ENCODE measurements at regions not wholly inside any gene's neighbourhood (a gene's known extent, or its start where the extent isn't known, plus 50 kb on each side); places are given as distances from the start of the nearest gene placed in this dataset.

DNA sequence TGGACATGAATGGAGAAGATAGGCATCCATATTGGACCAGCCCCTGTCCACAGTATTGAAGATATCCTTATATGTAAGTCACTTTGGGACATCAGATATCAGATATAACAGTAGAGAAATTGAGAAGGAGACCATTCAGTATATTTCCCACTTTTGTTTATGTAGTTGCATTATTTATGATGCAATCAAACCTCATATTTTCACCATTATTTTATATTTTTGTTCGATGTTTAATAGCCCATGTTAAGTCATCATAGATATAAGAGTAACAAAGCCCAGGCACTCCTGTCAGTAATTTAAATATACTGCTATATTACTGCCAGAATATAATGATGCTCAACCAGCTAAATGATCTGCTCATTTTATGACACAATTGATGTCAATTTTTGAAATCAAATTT lies 744.5 kb upstream of the EPHA7 start:
- TF ChIP-seq, protein P1, sequence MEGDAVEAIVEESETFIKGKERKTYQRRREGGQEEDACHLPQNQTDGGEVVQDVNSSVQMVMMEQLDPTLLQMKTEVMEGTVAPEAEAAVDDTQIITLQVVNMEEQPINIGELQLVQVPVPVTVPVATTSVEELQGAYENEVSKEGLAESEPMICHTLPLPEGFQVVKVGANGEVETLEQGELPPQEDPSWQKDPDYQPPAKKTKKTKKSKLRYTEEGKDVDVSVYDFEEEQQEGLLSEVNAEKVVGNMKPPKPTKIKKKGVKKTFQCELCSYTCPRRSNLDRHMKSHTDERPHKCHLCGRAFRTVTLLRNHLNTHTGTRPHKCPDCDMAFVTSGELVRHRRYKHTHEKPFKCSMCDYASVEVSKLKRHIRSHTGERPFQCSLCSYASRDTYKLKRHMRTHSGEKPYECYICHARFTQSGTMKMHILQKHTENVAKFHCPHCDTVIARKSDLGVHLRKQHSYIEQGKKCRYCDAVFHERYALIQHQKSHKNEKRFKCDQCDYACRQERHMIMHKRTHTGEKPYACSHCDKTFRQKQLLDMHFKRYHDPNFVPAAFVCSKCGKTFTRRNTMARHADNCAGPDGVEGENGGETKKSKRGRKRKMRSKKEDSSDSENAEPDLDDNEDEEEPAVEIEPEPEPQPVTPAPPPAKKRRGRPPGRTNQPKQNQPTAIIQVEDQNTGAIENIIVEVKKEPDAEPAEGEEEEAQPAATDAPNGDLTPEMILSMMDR (IDR thresholded peaks at IDR 0.05) = no peak
- no peak for TF ChIP-seq EZH2 (IDR thresholded peaks at IDR 0.05)

All from neural progenitor cell (in vitro differentiated cells).